ENCODE measurements at regions not wholly inside any gene's neighbourhood (a gene's known extent, or its start where the extent isn't known, plus 50 kb on each side); places are given as distances from the start of the nearest gene placed in this dataset.

GRCh38 chr4:179112441-179113170 is 1670.4 kb upstream of the AGA start:
- peaks cover 9% of the 10 kb centered on the region for H3K4me1 ChIP-seq (ENCODE audit: insufficient read depth, low read length)

GRCh38 chr4:179114615-179115014 is 1672.4 kb upstream of the AGA start:
- Histone ChIP-seq H3K9me3 (ENCODE audit: insufficient read depth, low read depth, low read length) (no peaks in the 10 kb centered on the region), H3K4me3 (ENCODE audit: low read length) (no peak overlapping the region), H3K9ac (ENCODE audit: low read depth, low read length) (no peak overlapping the region), H3K27me3 (ENCODE audit: insufficient read depth, low read length) (no peaks in the 10 kb centered on the region), H3K36me3 (ENCODE audit: insufficient read depth, low read depth, low read length) (no peaks in the 10 kb centered on the region), H3K27ac (ENCODE audit: low read length) (no peak overlapping the region), H3K4me1 (ENCODE audit: insufficient read depth, low read length) (peaks cover 9% of the 10 kb centered on the region)

More at GRCh38 chr4:179112441-179113170, 1670.4 kb upstream of the AGA start:
- no peak overlapping the region for H3K9ac ChIP-seq (ENCODE audit: low read depth, low read length)
- H3K27me3 ChIP-seq (ENCODE audit: insufficient read depth, low read length): no peaks in the 10 kb centered on the region
- H3K36me3 ChIP-seq (ENCODE audit: insufficient read depth, low read depth, low read length): no peaks in the 10 kb centered on the region
- no peak overlapping the region for H3K27ac ChIP-seq (ENCODE audit: low read length)
- no peak overlapping the region for H3K4me3 ChIP-seq (ENCODE audit: low read length)
- H3K9me3 ChIP-seq (ENCODE audit: insufficient read depth, low read depth, low read length): no peaks in the 10 kb centered on the region

GRCh38 chr4:179116011-179116410 is 1673.8 kb upstream of the AGA start:
- no peaks in the 10 kb centered on the region for H3K9me3 ChIP-seq (ENCODE audit: insufficient read depth, low read depth, low read length)
- H3K27ac ChIP-seq (ENCODE audit: low read length): no peak overlapping the region
- no peak overlapping the region for H3K9ac ChIP-seq (ENCODE audit: low read depth, low read length)
- H3K4me1 ChIP-seq (ENCODE audit: insufficient read depth, low read length): peaks cover 9% of the 10 kb centered on the region
- H3K4me3 ChIP-seq (ENCODE audit: low read length): no peak overlapping the region
- no peaks in the 10 kb centered on the region for H3K27me3 ChIP-seq (ENCODE audit: insufficient read depth, low read length)
- H3K36me3 ChIP-seq (ENCODE audit: insufficient read depth, low read depth, low read length): no peaks in the 10 kb centered on the region

- Histone ChIP-seq H3K36me3 (ENCODE audit: insufficient read depth, low read depth, low read length) (no peaks in the 10 kb centered on the region), H3K4me1 (ENCODE audit: insufficient read depth, low read length) (peaks cover 9% of the 10 kb centered on the region), H3K9ac (ENCODE audit: low read depth, low read length) (no peak overlapping the region), H3K9me3 (ENCODE audit: insufficient read depth, low read depth, low read length) (no peaks in the 10 kb centered on the region), H3K27ac (ENCODE audit: low read length) (no peak overlapping the region), H3K27me3 (ENCODE audit: insufficient read depth, low read length) (no peaks in the 10 kb centered on the region), H3K4me3 (ENCODE audit: low read length) (no peak overlapping the region)
These were observed 1674.3 kb upstream of the AGA start for GRCh38 chr4:179116581-179116980.

- no peak overlapping the region for H3K4me3 ChIP-seq (ENCODE audit: low read length)
- no peaks in the 10 kb centered on the region for H3K36me3 ChIP-seq (ENCODE audit: insufficient read depth, low read depth, low read length)
- no peak overlapping the region for H3K27ac ChIP-seq (ENCODE audit: low read length)
- no peaks in the 10 kb centered on the region for H3K9me3 ChIP-seq (ENCODE audit: insufficient read depth, low read depth, low read length)
- no peak overlapping the region for H3K9ac ChIP-seq (ENCODE audit: low read depth, low read length)
- no peaks in the 10 kb centered on the region for H3K27me3 ChIP-seq (ENCODE audit: insufficient read depth, low read length)
- peaks cover 18% of the 10 kb centered on the region for H3K4me1 ChIP-seq (ENCODE audit: insufficient read depth, low read length)
These were observed 1680.8 kb upstream of the AGA start for GRCh38 chr4:179123084-179123483.

- peak overlapping the region; percentile 53 for H3K27ac ChIP-seq (ENCODE audit: low read length)
- no peaks in the 10 kb centered on the region for H3K36me3 ChIP-seq (ENCODE audit: insufficient read depth, low read depth, low read length)
- peak overlapping the region; percentile 5; the same call in 1 of the 2 replicates for H3K9ac ChIP-seq (ENCODE audit: low read depth, low read length)
- no peaks in the 10 kb centered on the region for H3K27me3 ChIP-seq (ENCODE audit: insufficient read depth, low read length)
- H3K9me3 ChIP-seq (ENCODE audit: insufficient read depth, low read depth, low read length): no peaks in the 10 kb centered on the region
- 0 out of 2 replicates have a peak overlapping the region, but pooled peaks have one; percentile 20 for H3K4me3 ChIP-seq (ENCODE audit: low read length)
- H3K4me1 ChIP-seq (ENCODE audit: insufficient read depth, low read length): peaks cover 18% of the 10 kb centered on the region
These were observed 1682.2 kb upstream of the AGA start for GRCh38 chr4:179124419-179124818.

GRCh38 chr4:179124957-179125356 is 1682.7 kb upstream of the AGA start:
- Histone ChIP-seq H3K9me3 (ENCODE audit: insufficient read depth, low read depth, low read length) (no peaks in the 10 kb centered on the region), H3K36me3 (ENCODE audit: insufficient read depth, low read depth, low read length) (no peaks in the 10 kb centered on the region), H3K27ac (ENCODE audit: low read length) (no peak overlapping the region), H3K27me3 (ENCODE audit: insufficient read depth, low read length) (no peaks in the 10 kb centered on the region), H3K9ac (ENCODE audit: low read depth, low read length) (peak overlapping the region; percentile 5; the same call in 1 of the 2 replicates), H3K4me1 (ENCODE audit: insufficient read depth, low read length) (peaks cover 18% of the 10 kb centered on the region), H3K4me3 (ENCODE audit: low read length) (0 out of 2 replicates have a peak overlapping the region, but pooled peaks have one; percentile 20)

- no peaks in the 10 kb centered on the region for H3K9me3 ChIP-seq (ENCODE audit: insufficient read depth, low read depth, low read length)
- H3K27me3 ChIP-seq (ENCODE audit: insufficient read depth, low read length): no peaks in the 10 kb centered on the region
- H3K4me3 ChIP-seq (ENCODE audit: low read length): no peak overlapping the region
- peaks cover 18% of the 10 kb centered on the region for H3K4me1 ChIP-seq (ENCODE audit: insufficient read depth, low read length)
- no peaks in the 10 kb centered on the region for H3K36me3 ChIP-seq (ENCODE audit: insufficient read depth, low read depth, low read length)
- no peak overlapping the region for H3K27ac ChIP-seq (ENCODE audit: low read length)
- H3K9ac ChIP-seq (ENCODE audit: low read depth, low read length): no peak overlapping the region
These were observed 1683.6 kb upstream of the AGA start for GRCh38 chr4:179125870-179126269.

GRCh38 chr4:179128299-179128698 is 1686.1 kb upstream of the AGA start:
- H3K4me3 ChIP-seq (ENCODE audit: low read length): no peak overlapping the region
- H3K27ac ChIP-seq (ENCODE audit: low read length): no peak overlapping the region
- H3K9me3 ChIP-seq (ENCODE audit: insufficient read depth, low read depth, low read length): no peaks in the 10 kb centered on the region
- H3K9ac ChIP-seq (ENCODE audit: low read depth, low read length): no peak overlapping the region
- H3K27me3 ChIP-seq (ENCODE audit: insufficient read depth, low read length): no peaks in the 10 kb centered on the region
- peaks cover 18% of the 10 kb centered on the region for H3K4me1 ChIP-seq (ENCODE audit: insufficient read depth, low read length)
- H3K36me3 ChIP-seq (ENCODE audit: insufficient read depth, low read depth, low read length): no peaks in the 10 kb centered on the region

- no peaks in the 10 kb centered on the region for H3K36me3 ChIP-seq (ENCODE audit: insufficient read depth, low read depth, low read length)
- no peaks in the 10 kb centered on the region for H3K27me3 ChIP-seq (ENCODE audit: insufficient read depth, low read length)
- peaks cover 7% of the 10 kb centered on the region; the same call in 1 of the 2 replicates for H3K4me1 ChIP-seq (ENCODE audit: insufficient read depth, low read length)
- no peaks in the 10 kb centered on the region for H3K9me3 ChIP-seq (ENCODE audit: insufficient read depth, low read depth, low read length)
- no peak overlapping the region for H3K27ac ChIP-seq (ENCODE audit: low read length)
- H3K4me3 ChIP-seq (ENCODE audit: low read length): no peak overlapping the region
- H3K9ac ChIP-seq (ENCODE audit: low read depth, low read length): no peak overlapping the region
These were observed 1688.0 kb upstream of the AGA start for GRCh38 chr4:179130122-179130714.

GRCh38 chr4:179145746-179146525 is 1703.7 kb upstream of the AGA start:
- H3K9me3 ChIP-seq (ENCODE audit: insufficient read depth, low read depth, low read length): no peaks in the 10 kb centered on the region
- H3K9ac ChIP-seq (ENCODE audit: low read depth, low read length): no peak overlapping the region
- H3K4me3 ChIP-seq (ENCODE audit: low read length): no peak overlapping the region
- no peaks in the 10 kb centered on the region for H3K36me3 ChIP-seq (ENCODE audit: insufficient read depth, low read depth, low read length)
- no peak overlapping the region for H3K27ac ChIP-seq (ENCODE audit: low read length)
- no peaks in the 10 kb centered on the region for H3K27me3 ChIP-seq (ENCODE audit: insufficient read depth, low read length)
- 0 out of 2 replicates have a peak, but pooled peaks cover 3% of the 10 kb centered on the region for H3K4me1 ChIP-seq (ENCODE audit: insufficient read depth, low read length)

Measured in iPS-20b (cell line).